ENCODE measurements at regions not wholly inside any gene's neighbourhood (a gene's known extent, or its start where the extent isn't known, plus 50 kb on each side); places are given as distances from the start of the nearest gene placed in this dataset.

DNA sequence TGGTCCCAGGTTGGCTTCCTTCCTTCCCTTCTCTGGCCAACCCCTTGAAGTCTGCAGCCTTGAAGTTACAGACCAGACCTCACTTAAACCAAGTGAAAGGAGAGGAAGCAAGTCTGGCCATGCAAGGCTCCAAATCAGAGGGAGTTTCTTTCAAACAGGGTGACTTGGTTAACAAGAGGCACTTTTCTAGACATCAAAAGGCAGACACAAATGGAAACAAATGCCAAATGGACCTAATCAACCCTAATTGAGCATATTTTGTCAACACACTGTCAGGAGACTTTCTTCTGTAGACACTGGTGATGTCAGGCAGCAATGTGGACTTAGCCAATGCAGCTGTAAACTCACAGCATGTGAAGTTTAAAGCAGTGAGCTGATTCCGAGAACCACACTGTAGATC is 282.7 kb upstream of the FZD8 start:
- TF ChIP-seq, protein P1, sequence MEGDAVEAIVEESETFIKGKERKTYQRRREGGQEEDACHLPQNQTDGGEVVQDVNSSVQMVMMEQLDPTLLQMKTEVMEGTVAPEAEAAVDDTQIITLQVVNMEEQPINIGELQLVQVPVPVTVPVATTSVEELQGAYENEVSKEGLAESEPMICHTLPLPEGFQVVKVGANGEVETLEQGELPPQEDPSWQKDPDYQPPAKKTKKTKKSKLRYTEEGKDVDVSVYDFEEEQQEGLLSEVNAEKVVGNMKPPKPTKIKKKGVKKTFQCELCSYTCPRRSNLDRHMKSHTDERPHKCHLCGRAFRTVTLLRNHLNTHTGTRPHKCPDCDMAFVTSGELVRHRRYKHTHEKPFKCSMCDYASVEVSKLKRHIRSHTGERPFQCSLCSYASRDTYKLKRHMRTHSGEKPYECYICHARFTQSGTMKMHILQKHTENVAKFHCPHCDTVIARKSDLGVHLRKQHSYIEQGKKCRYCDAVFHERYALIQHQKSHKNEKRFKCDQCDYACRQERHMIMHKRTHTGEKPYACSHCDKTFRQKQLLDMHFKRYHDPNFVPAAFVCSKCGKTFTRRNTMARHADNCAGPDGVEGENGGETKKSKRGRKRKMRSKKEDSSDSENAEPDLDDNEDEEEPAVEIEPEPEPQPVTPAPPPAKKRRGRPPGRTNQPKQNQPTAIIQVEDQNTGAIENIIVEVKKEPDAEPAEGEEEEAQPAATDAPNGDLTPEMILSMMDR (IDR thresholded peaks at IDR 0.05; ENCODE audit: insufficient read depth, low read depth, low read length) = no peak
- TF ChIP-seq EZH2 (IDR thresholded peaks at IDR 0.05; ENCODE audit: insufficient read depth, low read length) = no peak

Data from astrocyte (in vitro differentiated cells and primary cell).